HEK293 (cell line): ENCODE measurements at regions not wholly inside any gene's neighbourhood (a gene's known extent, or its start where the extent isn't known, plus 50 kb on each side); places are given as distances from the start of the nearest gene placed in this dataset.

Experiments
- CTCF ChIA-PET: fragments of 350-600 bp; formaldehyde crosslinking; extraction: SDS; loops from one replicate; lab custom pipeline; 2021; ENCODE audit warnings: antibody characterized with exemption; lab: Yijun Ruan, JAX
- POLR2A ChIA-PET: fragments of 300-600 bp; formaldehyde crosslinking; extraction: SDS; loops from one replicate; lab custom pipeline; 2020; ENCODE audit warnings: antibody characterized with exemption, inconsistent platforms; lab: Yijun Ruan, JAX
- H3K27ac ChIP-seq: fragments of 200-500 bp; sonication (Bioruptor generic); 2 replicates; pipeline ENCODE4 v1.5.1; 2014; ENCODE audit warnings: low read depth, low read length, control low read depth, inconsistent platforms; ENCODE audit errors: extremely low read depth
- H3K36me3 ChIP-seq, 2 experiments: fragments of 200-500 bp in 1 of 2; sonication (Bioruptor generic) in 1 of 2; 1 replicate in 1 of 2; 2 replicates in 1 of 2; pipeline ENCODE4 v1.5.1; 2014 to 2017; ENCODE audit warnings: inconsistent platforms in 2 of 2, low read length in 2 of 2; ENCODE audit not compliant: control insufficient read depth in 2 of 2, insufficient read depth in 1 of 2
- H3K4me1 ChIP-seq: fragments of 200-500 bp; sonication (Bioruptor generic); 2 replicates; pipeline ENCODE4 v1.5.1; 2014; ENCODE audit warnings: mild to moderate bottlenecking, low read length, inconsistent platforms; ENCODE audit not compliant: control insufficient read depth, insufficient read depth
- H3K4me3 ChIP-seq: 2 replicates; pipeline ENCODE4 v1.5.1; 2011; ENCODE audit warnings: low read depth, mild to moderate bottlenecking, control low read depth, low read length, moderate library complexity
- H3K9me3 ChIP-seq: fragments of 200-500 bp; sonication (Bioruptor generic); 2 replicates; pipeline ENCODE4 v1.5.1; 2014; ENCODE audit warnings: low read depth, low read length, inconsistent platforms; ENCODE audit not compliant: control insufficient read depth, insufficient read depth
- KLF9 ChIP-seq: fragments of 450-650 bp; formaldehyde crosslinking; IDR thresholded peaks from 2 replicates; pipeline ENCODE4 v1.5.1; 2016; ENCODE audit warnings: missing biosample characterization, missing genetic modification characterization, low read depth
- REPIN1 ChIP-seq: fragments of 450-650 bp; formaldehyde crosslinking; IDR thresholded peaks from 2 replicates; pipeline ENCODE4 v1.5.1; 2017; ENCODE audit warnings: missing biosample characterization, missing genetic modification characterization, low read depth
- SALL2 ChIP-seq: fragments of 450-650 bp; formaldehyde crosslinking; IDR thresholded peaks from 2 replicates; pipeline ENCODE4 v1.5.0; 2017; ENCODE audit warnings: missing biosample characterization, mild to moderate bottlenecking, missing genetic modification characterization, borderline replicate concordance
- SETDB1 ChIP-seq: IDR thresholded peaks from one replicate; pipeline ENCODE4 v1.6.1; 2017; ENCODE audit warnings: mild to moderate bottlenecking, low read length, moderate library complexity, mixed read lengths; ENCODE audit not compliant: insufficient read length
- SP7 ChIP-seq: fragments of 450-650 bp; formaldehyde crosslinking; IDR thresholded peaks from 2 replicates; pipeline ENCODE4 v1.5.1; 2016; ENCODE audit warnings: missing biosample characterization, missing genetic modification characterization
- ZBTB17 ChIP-seq: fragments of 450-650 bp; formaldehyde crosslinking; IDR thresholded peaks from 2 replicates; pipeline ENCODE4 v1.5.1; 2016; ENCODE audit warnings: missing biosample characterization, missing genetic modification characterization
- ZBTB21 ChIP-seq: fragments of 450-650 bp; formaldehyde crosslinking; IDR thresholded peaks from 2 replicates; pipeline ENCODE4 v1.5.1; 2017; ENCODE audit warnings: missing biosample characterization, missing genetic modification characterization
- ZFP41 ChIP-seq: fragments of 450-650 bp; formaldehyde crosslinking; IDR thresholded peaks from 2 replicates; pipeline ENCODE4 v1.5.1; 2016; ENCODE audit warnings: missing biosample characterization, missing genetic modification characterization, borderline replicate concordance
- ZIC2 ChIP-seq: fragments of 450-650 bp; formaldehyde crosslinking; IDR thresholded peaks from 2 replicates; pipeline ENCODE4 v1.5.1; 2016; ENCODE audit warnings: missing biosample characterization, missing genetic modification characterization
- ZNF112 ChIP-seq: fragments of 450-650 bp; formaldehyde crosslinking; IDR thresholded peaks from 2 replicates; pipeline ENCODE4 v1.5.0; 2017; ENCODE audit warnings: missing biosample characterization, missing genetic modification characterization
- ZNF114 ChIP-seq: fragments of 450-650 bp; formaldehyde crosslinking; IDR thresholded peaks from 2 replicates; pipeline ENCODE4 v1.5.0; 2017; ENCODE audit warnings: missing biosample characterization, missing genetic modification characterization
- ZNF121 ChIP-seq: fragments of 450-650 bp; formaldehyde crosslinking; IDR thresholded peaks from 2 replicates; pipeline ENCODE4 v1.5.1; 2016; ENCODE audit warnings: missing biosample characterization, missing genetic modification characterization
- ZNF133 ChIP-seq: fragments of 450-650 bp; formaldehyde crosslinking; IDR thresholded peaks from 2 replicates; pipeline ENCODE4 v1.5.1; 2016; ENCODE audit warnings: missing biosample characterization, missing genetic modification characterization
- ZNF140 ChIP-seq: fragments of 450-650 bp; formaldehyde crosslinking; IDR thresholded peaks from 2 replicates; pipeline ENCODE4 v1.5.1; 2016; ENCODE audit warnings: missing biosample characterization, missing genetic modification characterization
- ZNF2 ChIP-seq: fragments of 450-650 bp; formaldehyde crosslinking; IDR thresholded peaks from 2 replicates; pipeline ENCODE4 v1.5.1; 2016; ENCODE audit warnings: missing biosample characterization, missing genetic modification characterization
- ZNF202 ChIP-seq: fragments of 450-650 bp; formaldehyde crosslinking; IDR thresholded peaks from 2 replicates; pipeline ENCODE4 v1.5.1; 2016; ENCODE audit warnings: missing biosample characterization, missing genetic modification characterization, borderline replicate concordance
- ZNF221 ChIP-seq: fragments of 450-650 bp; formaldehyde crosslinking; IDR thresholded peaks from 2 replicates; pipeline ENCODE4 v1.5.1; 2017; ENCODE audit warnings: missing biosample characterization, missing genetic modification characterization, borderline replicate concordance
- ZNF366 ChIP-seq: fragments of 450-650 bp; formaldehyde crosslinking; conservative IDR thresholded peaks from 2 replicates; pipeline ENCODE4 v1.5.1; 2016; ENCODE audit warnings: missing biosample characterization, missing genetic modification characterization
- ZNF394 ChIP-seq: fragments of 450-650 bp; formaldehyde crosslinking; IDR thresholded peaks from 2 replicates; pipeline ENCODE4 v1.5.1; 2016; ENCODE audit warnings: missing biosample characterization, missing genetic modification characterization, mild to moderate bottlenecking, moderate library complexity, borderline replicate concordance
- ZNF549 ChIP-seq: fragments of 450-650 bp; IDR thresholded peaks from 2 replicates; pipeline ENCODE4 v1.5.1; 2018; ENCODE audit warnings: missing biosample characterization, missing genetic modification characterization, mild to moderate bottlenecking, inconsistent platforms, moderate library complexity
- ZNF585B ChIP-seq: fragments of 450-650 bp; formaldehyde crosslinking; IDR thresholded peaks from 2 replicates; pipeline ENCODE4 v1.5.1; 2016; ENCODE audit warnings: missing biosample characterization, missing genetic modification characterization
- ZNF692 ChIP-seq: fragments of 450-650 bp; formaldehyde crosslinking; IDR thresholded peaks from 2 replicates; pipeline ENCODE4 v1.5.1; 2016; ENCODE audit warnings: missing biosample characterization, missing genetic modification characterization
- ZNF707 ChIP-seq: fragments of 450-650 bp; formaldehyde crosslinking; IDR thresholded peaks from 2 replicates; pipeline ENCODE4 v1.5.1; 2016; ENCODE audit warnings: missing biosample characterization, missing genetic modification characterization
- ZNF747 ChIP-seq: fragments of 450-650 bp; formaldehyde crosslinking; IDR thresholded peaks from 2 replicates; pipeline ENCODE4 v1.5.1; 2016; ENCODE audit warnings: missing biosample characterization, missing genetic modification characterization
- ZNF791 ChIP-seq: fragments of 450-650 bp; formaldehyde crosslinking; IDR thresholded peaks from 2 replicates; pipeline ENCODE4 v1.5.1; 2016; ENCODE audit warnings: missing biosample characterization, missing genetic modification characterization
- TF ChIP-seq, protein P1 (sequence below): fragments of 450-650 bp; IDR thresholded peaks from 2 replicates; pipeline ENCODE4 v1.5.1; 2018; ENCODE audit warnings: missing biosample characterization, mild to moderate bottlenecking, missing genetic modification characterization
- TF ChIP-seq, protein P2 (sequence below): fragments of 450-650 bp; formaldehyde crosslinking; IDR thresholded peaks from 2 replicates; pipeline ENCODE4 v1.5.1; 2016; ENCODE audit warnings: missing biosample characterization, missing genetic modification characterization
- TF ChIP-seq, protein P3 (sequence below): fragments of 450-650 bp; formaldehyde crosslinking; IDR thresholded peaks from 2 replicates; pipeline ENCODE4 v1.5.1; 2016; ENCODE audit warnings: missing biosample characterization, missing genetic modification characterization, low read depth

DNA sequence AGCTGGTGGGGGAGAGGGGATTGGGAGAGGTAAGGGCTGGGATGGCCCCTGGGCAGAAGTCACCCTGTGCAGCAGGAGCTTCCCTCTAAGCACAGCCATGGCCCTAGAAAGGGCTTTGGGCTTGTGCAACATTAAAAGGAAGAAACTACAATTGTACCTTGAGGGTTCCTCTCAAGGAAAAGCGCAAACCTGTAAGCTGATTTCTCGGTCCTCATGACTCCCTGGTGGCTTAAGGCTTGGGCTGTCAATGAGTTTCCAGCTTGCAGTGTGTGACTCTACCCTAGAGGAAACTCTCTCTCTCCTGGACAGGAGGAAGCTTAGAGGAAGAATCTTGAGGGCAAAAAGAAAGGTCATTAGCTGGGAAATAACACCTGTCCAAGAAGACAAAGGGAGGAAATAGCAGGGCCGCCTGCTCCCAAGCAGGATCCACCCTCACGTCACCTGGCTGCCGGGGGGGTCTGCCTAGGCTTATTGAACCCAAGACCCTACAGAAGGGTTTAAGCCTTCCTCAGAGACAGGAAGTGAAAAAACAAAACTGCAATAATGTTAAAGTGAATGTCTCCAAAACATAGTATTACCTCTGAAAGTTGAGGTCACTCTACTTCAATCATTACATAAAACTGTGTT, 112.5 kb downstream of the WDR11 start:
- CTCF ChIA-PET, result interaction anchor here (0.6 to 1.0 kb wide), 2 partner anchors 10 to 210 kb away, joined by 3 to 4 read pairs; no protein-coding TSS in a partner anchor
- H3K4me1 ChIP-seq, result peaks cover 5% of the 10 kb centered on the region
- POLR2A ChIA-PET, result no interaction called here
- H3K4me3 ChIP-seq, result no peak overlapping the region
- H3K9me3 ChIP-seq, result no peaks in the 10 kb centered on the region
- TF ChIP-seq ZNF2 (tag by site-specific recombination) (no peak), ZNF549 (tag by site-specific recombination) (no peak), KLF9 (no peak), ZNF791 (no peak), ZFP41 (tag by site-specific recombination) (no peak), SP7 (tag by site-specific recombination) (no peak), ZNF747 (no peak), ZNF707 (tag by site-specific recombination) (no peak), ZBTB17 (no peak), ZNF133 (tag by site-specific recombination) (no peak), ZNF585B (no peak), ZNF140 (tag by site-specific recombination) (no peak), ZNF366 (no peak)
- TF ChIP-seq, protein P1, sequence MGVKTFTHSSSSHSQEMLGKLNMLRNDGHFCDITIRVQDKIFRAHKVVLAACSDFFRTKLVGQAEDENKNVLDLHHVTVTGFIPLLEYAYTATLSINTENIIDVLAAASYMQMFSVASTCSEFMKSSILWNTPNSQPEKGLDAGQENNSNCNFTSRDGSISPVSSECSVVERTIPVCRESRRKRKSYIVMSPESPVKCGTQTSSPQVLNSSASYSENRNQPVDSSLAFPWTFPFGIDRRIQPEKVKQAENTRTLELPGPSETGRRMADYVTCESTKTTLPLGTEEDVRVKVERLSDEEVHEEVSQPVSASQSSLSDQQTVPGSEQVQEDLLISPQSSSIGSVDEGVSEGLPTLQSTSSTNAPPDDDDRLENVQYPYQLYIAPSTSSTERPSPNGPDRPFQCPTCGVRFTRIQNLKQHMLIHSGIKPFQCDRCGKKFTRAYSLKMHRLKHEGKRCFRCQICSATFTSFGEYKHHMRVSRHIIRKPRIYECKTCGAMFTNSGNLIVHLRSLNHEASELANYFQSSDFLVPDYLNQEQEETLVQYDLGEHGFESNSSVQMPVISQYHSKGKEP (tag by site-specific recombination), result no peak
- H3K27ac ChIP-seq, result no peak overlapping the region
- H3K36me3 ChIP-seq, result no peaks in the 10 kb centered on the region

DNA sequence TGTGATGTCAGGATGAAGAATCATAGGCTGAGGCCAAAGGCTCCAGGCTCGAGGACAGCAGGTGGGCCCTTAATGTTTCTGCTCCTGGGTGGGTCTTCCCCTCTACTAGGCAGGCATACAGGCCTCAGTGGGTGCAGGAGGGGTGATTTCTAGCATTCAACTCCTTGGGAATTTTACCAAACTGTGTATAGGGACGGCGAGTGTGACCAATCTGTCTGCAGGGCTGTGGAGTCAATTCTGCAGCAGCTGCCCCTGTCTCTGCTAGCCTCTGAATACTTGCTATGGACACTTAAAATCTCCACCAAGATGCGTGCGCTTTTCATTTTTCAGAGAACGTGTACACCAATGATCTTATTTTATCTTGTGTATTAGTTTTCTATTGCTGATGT, 115.5 kb downstream of the WDR11 start:
- Histone ChIP-seq H3K36me3 (no peaks in the 10 kb centered on the region), H3K9me3 (no peaks in the 10 kb centered on the region), H3K27ac (peak overlapping the region; percentile 26; the same call in 1 of the 2 replicates), H3K4me3 (no peak overlapping the region), H3K4me1 (peaks cover 15% of the 10 kb centered on the region)
- CTCF ChIA-PET, result interaction anchor here (1.1 kb wide), 1 partner anchor 18 kb away, joined by 3 read pairs; no protein-coding TSS in a partner anchor
- POLR2A ChIA-PET, result interaction anchor here (1.4 kb wide), 1 partner anchor 12 kb away, joined by 10 read pairs; no protein-coding TSS in a partner anchor
- TF ChIP-seq, protein P2, sequence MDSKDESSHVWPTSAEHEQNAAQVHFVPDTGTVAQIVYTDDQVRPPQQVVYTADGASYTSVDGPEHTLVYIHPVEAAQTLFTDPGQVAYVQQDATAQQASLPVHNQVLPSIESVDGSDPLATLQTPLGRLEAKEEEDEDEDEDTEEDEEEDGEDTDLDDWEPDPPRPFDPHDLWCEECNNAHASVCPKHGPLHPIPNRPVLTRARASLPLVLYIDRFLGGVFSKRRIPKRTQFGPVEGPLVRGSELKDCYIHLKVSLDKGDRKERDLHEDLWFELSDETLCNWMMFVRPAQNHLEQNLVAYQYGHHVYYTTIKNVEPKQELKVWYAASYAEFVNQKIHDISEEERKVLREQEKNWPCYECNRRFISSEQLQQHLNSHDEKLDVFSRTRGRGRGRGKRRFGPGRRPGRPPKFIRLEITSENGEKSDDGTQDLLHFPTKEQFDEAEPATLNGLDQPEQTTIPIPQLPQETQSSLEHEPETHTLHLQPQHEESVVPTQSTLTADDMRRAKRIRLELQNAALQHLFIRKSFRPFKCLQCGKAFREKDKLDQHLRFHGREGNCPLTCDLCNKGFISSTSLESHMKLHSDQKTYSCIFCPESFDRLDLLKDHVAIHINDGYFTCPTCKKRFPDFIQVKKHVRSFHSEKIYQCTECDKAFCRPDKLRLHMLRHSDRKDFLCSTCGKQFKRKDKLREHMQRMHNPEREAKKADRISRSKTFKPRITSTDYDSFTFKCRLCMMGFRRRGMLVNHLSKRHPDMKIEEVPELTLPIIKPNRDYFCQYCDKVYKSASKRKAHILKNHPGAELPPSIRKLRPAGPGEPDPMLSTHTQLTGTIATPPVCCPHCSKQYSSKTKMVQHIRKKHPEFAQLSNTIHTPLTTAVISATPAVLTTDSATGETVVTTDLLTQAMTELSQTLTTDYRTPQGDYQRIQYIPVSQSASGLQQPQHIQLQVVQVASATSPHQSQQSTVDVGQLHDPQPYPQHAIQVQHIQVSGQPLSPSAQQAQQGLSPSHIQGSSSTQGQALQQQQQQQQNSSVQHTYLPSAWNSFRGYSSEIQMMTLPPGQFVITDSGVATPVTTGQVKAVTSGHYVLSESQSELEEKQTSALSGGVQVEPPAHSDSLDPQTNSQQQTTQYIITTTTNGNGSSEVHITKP, result no peak
- TF ChIP-seq SALL2 (tag by site-specific recombination) (no peak), SETDB1 (no peak), ZNF112 (tag by site-specific recombination) (no peak), ZBTB21 (no peak), ZNF394 (tag by site-specific recombination) (no peak), ZNF121 (no peak), ZIC2 (tag by site-specific recombination) (peak; percentile 28), ZNF114 (tag by site-specific recombination) (no peak), REPIN1 (tag by site-specific recombination) (no peak), ZNF221 (tag by site-specific recombination) (no peak), ZNF202 (no peak), ZNF692 (tag by site-specific recombination) (peak; percentile 51; the same call in 1 of the 2 replicates)
- TF ChIP-seq, protein P3, sequence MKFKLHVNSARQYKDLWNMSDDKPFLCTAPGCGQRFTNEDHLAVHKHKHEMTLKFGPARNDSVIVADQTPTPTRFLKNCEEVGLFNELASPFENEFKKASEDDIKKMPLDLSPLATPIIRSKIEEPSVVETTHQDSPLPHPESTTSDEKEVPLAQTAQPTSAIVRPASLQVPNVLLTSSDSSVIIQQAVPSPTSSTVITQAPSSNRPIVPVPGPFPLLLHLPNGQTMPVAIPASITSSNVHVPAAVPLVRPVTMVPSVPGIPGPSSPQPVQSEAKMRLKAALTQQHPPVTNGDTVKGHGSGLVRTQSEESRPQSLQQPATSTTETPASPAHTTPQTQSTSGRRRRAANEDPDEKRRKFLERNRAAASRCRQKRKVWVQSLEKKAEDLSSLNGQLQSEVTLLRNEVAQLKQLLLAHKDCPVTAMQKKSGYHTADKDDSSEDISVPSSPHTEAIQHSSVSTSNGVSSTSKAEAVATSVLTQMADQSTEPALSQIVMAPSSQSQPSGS (tag by site-specific recombination), result no peak
